ENCODE measurements at regions not wholly inside any gene's neighbourhood (a gene's known extent, or its start where the extent isn't known, plus 50 kb on each side); places are given as distances from the start of the nearest gene placed in this dataset.

DNA sequence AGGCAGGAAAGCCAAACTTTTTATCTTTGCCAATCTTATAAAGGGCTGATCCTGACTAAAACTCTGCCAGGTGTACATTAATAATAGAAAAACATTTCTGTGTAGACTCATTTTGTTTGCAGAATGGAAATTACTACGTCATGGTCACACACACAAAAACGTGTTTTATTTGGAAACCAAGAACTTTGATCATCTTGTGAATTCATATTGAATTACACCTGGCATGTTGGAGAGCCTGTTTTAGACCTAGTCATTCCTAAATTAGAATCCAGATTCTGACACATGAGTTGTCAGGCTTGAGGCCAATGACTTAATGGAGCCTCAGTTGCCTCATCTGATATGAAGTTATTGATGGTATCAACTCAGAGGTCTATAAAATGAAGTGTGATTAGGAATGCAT, 235.6 kb upstream of the TENM4 start (continued):
- TF ChIP-seq, protein P1, sequence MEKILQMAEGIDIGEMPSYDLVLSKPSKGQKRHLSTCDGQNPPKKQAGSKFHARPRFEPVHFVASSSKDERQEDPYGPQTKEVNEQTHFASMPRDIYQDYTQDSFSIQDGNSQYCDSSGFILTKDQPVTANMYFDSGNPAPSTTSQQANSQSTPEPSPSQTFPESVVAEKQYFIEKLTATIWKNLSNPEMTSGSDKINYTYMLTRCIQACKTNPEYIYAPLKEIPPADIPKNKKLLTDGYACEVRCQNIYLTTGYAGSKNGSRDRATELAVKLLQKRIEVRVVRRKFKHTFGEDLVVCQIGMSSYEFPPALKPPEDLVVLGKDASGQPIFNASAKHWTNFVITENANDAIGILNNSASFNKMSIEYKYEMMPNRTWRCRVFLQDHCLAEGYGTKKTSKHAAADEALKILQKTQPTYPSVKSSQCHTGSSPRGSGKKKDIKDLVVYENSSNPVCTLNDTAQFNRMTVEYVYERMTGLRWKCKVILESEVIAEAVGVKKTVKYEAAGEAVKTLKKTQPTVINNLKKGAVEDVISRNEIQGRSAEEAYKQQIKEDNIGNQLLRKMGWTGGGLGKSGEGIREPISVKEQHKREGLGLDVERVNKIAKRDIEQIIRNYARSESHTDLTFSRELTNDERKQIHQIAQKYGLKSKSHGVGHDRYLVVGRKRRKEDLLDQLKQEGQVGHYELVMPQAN (conservative IDR thresholded peaks at IDR 0.05) = no peak
- TF ChIP-seq, protein P2, sequence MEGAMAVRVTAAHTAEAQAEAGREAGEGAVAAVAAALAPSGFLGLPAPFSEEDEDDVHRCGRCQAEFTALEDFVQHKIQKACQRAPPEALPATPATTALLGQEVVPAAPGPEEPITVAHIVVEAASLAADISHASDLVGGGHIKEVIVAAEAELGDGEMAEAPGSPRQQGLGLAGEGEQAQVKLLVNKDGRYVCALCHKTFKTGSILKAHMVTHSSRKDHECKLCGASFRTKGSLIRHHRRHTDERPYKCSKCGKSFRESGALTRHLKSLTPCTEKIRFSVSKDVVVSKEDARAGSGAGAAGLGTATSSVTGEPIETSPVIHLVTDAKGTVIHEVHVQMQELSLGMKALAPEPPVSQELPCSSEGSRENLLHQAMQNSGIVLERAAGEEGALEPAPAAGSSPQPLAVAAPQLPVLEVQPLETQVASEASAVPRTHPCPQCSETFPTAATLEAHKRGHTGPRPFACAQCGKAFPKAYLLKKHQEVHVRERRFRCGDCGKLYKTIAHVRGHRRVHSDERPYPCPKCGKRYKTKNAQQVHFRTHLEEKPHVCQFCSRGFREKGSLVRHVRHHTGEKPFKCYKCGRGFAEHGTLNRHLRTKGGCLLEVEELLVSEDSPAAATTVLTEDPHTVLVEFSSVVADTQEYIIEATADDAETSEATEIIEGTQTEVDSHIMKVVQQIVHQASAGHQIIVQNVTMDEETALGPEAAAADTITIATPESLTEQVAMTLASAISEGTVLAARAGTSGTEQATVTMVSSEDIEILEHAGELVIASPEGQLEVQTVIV (IDR thresholded peaks at IDR 0.05; ENCODE audit: borderline replicate concordance, partially characterized antibody) = no peak

DNA sequence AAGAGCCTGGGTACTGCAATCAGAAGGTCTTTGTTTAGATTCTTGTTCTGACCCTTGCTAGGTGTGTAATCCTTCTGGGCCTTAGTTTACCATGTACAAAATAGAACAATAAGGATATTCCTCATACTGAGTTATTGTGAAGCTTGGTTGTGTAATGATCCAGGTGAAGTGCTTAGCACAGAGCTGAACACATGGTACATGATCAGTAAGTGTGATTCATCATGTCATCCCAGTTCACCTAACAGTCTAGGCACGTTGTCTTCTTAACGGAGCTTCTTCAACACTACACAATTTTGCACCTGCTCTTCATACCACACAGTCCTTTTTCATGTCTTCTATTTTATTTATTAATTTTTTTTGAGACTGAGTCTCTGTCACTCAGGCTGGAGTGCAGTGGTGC, 234.3 kb upstream of the TENM4 start:
- Histone ChIP-seq H3K4me1 (ENCODE audit: control insufficient read depth, insufficient read depth, low read length) (no peaks in the 10 kb centered on the region), H3K27me3 (replicated peaks in 1 of 2; ENCODE audit: control insufficient read depth in 2 of 2, insufficient read depth in 2 of 2, low read length in 1 of 2) (no peaks in the 10 kb centered on the region; a peak in 2 of 4 replicates), H3K4me2 (ENCODE audit: control insufficient read depth, insufficient read depth) (no peak overlapping the region), H3K9me3 (replicated peaks; ENCODE audit: control insufficient read depth, insufficient read depth, low read length) (no peaks in the 10 kb centered on the region), H3K27ac (ENCODE audit: control insufficient read depth, insufficient read depth) (no peak overlapping the region), H4K20me1 (ENCODE audit: control insufficient read depth, insufficient read depth) (no peaks in the 10 kb centered on the region), H2AFZ (ENCODE audit: control insufficient read depth, low read depth, low read length) (no peak overlapping the region), H3K36me3 (ENCODE audit: control insufficient read depth in 2 of 2, insufficient read depth in 2 of 2, low read length in 1 of 2) (no peaks in the 10 kb centered on the region), H3K9ac (ENCODE audit: control insufficient read depth, insufficient read depth, low read length) (no peak overlapping the region), H3K4me3 (no peak overlapping the region), H3K79me2 (ENCODE audit: control insufficient read depth, insufficient read depth, low read length) (no peaks in the 10 kb centered on the region)
- no peak for DNase-seq (ENCODE audit: low read depth, low spot score)
- ChIA-PET POLR2A (no interaction called here), SMC1A (ENCODE audit: uncharacterized antibody, unreplicated experiment) (no interaction called here), CTCF (no interaction called here), RAD21 (ENCODE audit: unreplicated experiment) (no interaction called here)
- in situ Hi-C loops (cut with MboI) (no loop called here), intact Hi-C loops (cut with micrococcal nuclease; ENCODE audit: unreplicated experiment) (no loop called here)
- BruUV-seq (replicated peaks) = no TSS peak
- no peak for ATAC-seq
- WGBS (ENCODE audit: insufficient coverage, insufficient replicate concordance, low lambda C conversion rate, missing lambda C conversion rate) = 3% methylated on average over 2 of the region's 2 CpGs
- FAIRE-seq = no peak
- TF ChIP-seq BACH1 (IDR thresholded peaks at IDR 0.05; ENCODE audit: borderline replicate concordance) = no peak
- no peak for TF ChIP-seq MYC (IDR thresholded peaks at IDR 0.05; ENCODE audit: insufficient read depth, insufficient read length, insufficient replicate concordance, low read length, severe bottlenecking)
- no peak for TF ChIP-seq PML (IDR thresholded peaks at IDR 0.05; ENCODE audit: low read length)
- no peak for TF ChIP-seq STAT1 (conservative IDR thresholded peaks at IDR 0.05)
- no peak for TF ChIP-seq SMAD1 (IDR thresholded peaks at IDR 0.05; ENCODE audit: low read depth, partially characterized antibody)
- no peak for TF ChIP-seq RELB (IDR thresholded peaks at IDR 0.05; ENCODE audit: low read depth)
- TF ChIP-seq, protein P3, sequence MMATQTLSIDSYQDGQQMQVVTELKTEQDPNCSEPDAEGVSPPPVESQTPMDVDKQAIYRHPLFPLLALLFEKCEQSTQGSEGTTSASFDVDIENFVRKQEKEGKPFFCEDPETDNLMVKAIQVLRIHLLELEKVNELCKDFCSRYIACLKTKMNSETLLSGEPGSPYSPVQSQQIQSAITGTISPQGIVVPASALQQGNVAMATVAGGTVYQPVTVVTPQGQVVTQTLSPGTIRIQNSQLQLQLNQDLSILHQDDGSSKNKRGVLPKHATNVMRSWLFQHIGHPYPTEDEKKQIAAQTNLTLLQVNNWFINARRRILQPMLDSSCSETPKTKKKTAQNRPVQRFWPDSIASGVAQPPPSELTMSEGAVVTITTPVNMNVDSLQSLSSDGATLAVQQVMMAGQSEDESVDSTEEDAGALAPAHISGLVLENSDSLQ (IDR thresholded peaks at IDR 0.05) = no peak
- TF ChIP-seq TCF3 (IDR thresholded peaks at IDR 0.05; ENCODE audit: borderline replicate concordance, insufficient read depth, low read depth, low read length) = no peak
- no peak for TF ChIP-seq MAX (IDR thresholded peaks at IDR 0.05; ENCODE audit: low read depth, low read length)
- TF ChIP-seq USF1 (IDR thresholded peaks at IDR 0.05; ENCODE audit: borderline replicate concordance, extremely low read length, insufficient read depth, low read depth, low read length) = no peak
- TF ChIP-seq CBX3 (IDR thresholded peaks at IDR 0.05; ENCODE audit: borderline replicate concordance, low read depth) = no peak
- TF ChIP-seq CREM (IDR thresholded peaks at IDR 0.05; ENCODE audit: low read depth) = no peak
- TF ChIP-seq TBL1XR1 (IDR thresholded peaks at IDR 0.05; ENCODE audit: low read depth, low read length) = no peak
